GM19240 (cell line): ENCODE measurements at regions not wholly inside any gene's neighbourhood (a gene's known extent, or its start where the extent isn't known, plus 50 kb on each side); places are given as distances from the start of the nearest gene placed in this dataset.

Experiments
- DNase-seq: peaks from one replicate; pipeline ENCODE4 v3.0.0; 2011; ENCODE audit warnings: low spot score; ENCODE audit not compliant: insufficient read length

- no peak for DNase-seq
These were observed 56.9 kb upstream of the MEF2A start for GRCh38 chr15:99508852-99509251.

GRCh38 chr15:99509686-99510461, 55.9 kb upstream of the MEF2A start:
- no peak for DNase-seq

DNA sequence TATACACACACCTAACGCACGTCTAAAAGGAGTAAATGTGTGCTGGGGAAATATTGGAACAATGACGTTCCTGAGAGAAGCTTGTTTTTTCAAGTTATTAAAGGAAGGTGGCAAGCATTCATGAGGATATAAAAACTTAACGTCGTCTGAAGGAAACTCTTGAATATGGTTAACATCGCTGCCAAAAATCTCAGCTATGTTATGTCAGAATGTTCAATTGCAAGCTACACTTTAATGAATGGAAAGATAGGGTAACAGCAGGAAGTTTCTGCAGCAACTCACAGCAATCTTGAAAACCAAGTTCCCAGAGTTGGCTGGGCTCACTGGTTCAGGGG, 54.3 kb upstream of the MEF2A start:
- no peak for DNase-seq

GRCh38 chr15:99511866-99512661, 53.7 kb upstream of the MEF2A start:
- no peak for DNase-seq

GRCh38 chr15:99514306-99514705, 51.5 kb upstream of the MEF2A start:
- DNase-seq = no peak
